Esophagus (tissue), 2 donors: ENCODE measurements at regions not wholly inside any gene's neighbourhood (a gene's known extent, or its start where the extent isn't known, plus 50 kb on each side); places are given as distances from the start of the nearest gene placed in this dataset.

Experiments used
- H3K27ac ChIP-seq, 2 donors: one replicate each; pipeline ENCODE4 v1.5.1; 2013; ENCODE audit warnings: low read depth in 2 of 2, mild to moderate bottlenecking in 2 of 2, inconsistent platforms in 1 of 2, low read length in 1 of 2, moderate library complexity in 1 of 2
- H3K27me3 ChIP-seq, 2 donors: one replicate each; pipeline ENCODE4 v1.6.1; 2013; ENCODE audit warnings: low read length in 2 of 2, control low read depth in 1 of 2, mild to moderate bottlenecking in 1 of 2; ENCODE audit not compliant: insufficient read depth in 2 of 2, control insufficient read depth in 1 of 2
- H3K36me3 ChIP-seq, 2 donors: one replicate each; pipeline ENCODE4 v1.6.1; 2013; ENCODE audit warnings: low read length in 1 of 2; ENCODE audit not compliant: control insufficient read depth in 2 of 2, insufficient read depth in 2 of 2
- H3K4me1 ChIP-seq, 2 donors: one replicate each; pipeline ENCODE4 v1.6.1; 2013; ENCODE audit warnings: low read length in 1 of 2; ENCODE audit not compliant: control insufficient read depth in 2 of 2, insufficient read depth in 2 of 2
- H3K4me3 ChIP-seq, 2 donors: one replicate each; pipeline ENCODE4 v1.5.1; 2013; ENCODE audit warnings: low read length in 2 of 2, mild to moderate bottlenecking in 2 of 2, low read depth in 1 of 2, moderate library complexity in 1 of 2
- H3K9me3 ChIP-seq, 2 donors: one replicate each; pipeline ENCODE4 v1.6.1; 2013; ENCODE audit warnings: mild to moderate bottlenecking in 2 of 2, low read depth in 1 of 2, low read length in 1 of 2, moderate library complexity in 1 of 2; ENCODE audit not compliant: control insufficient read depth in 2 of 2, insufficient read depth in 1 of 2
- WGBS, 2 donors: extraction: QIAGEN DNeasy Blood & Tissue Kit; methylation state at CpG; one replicate each; pipeline ENCODE4 v1.1.7; 2013; 5-methylcytosine and 5-hydroxymethylcytosine counted together
- donor health status: healthy with polysubstance abuse.
- donor health status: Bipolar disorder and iron deficiency.

- 82 to 87% methylated on average over 7 of the region's 7 CpGs for WGBS, 2 donors
- Histone ChIP-seq H3K4me3 (no peak overlapping the region), H3K9me3 (no peaks in the 10 kb centered on the region), H3K4me1 (no peaks in the 10 kb centered on the region), H3K27ac (no peak overlapping the region), H3K27me3 (no peaks in the 10 kb centered on the region), H3K36me3 (no peaks in the 10 kb centered on the region)
These were observed 136.8 kb downstream of the RHOU start for GRCh38 chr1:228872080-228872479.

GRCh38 chr1:228873709-228874108, 138.4 kb downstream of the RHOU start:
- H3K9me3 ChIP-seq = no peaks in the 10 kb centered on the region
- no peak overlapping the region for H3K4me3 ChIP-seq
- H3K36me3 ChIP-seq = no peaks in the 10 kb centered on the region
- H3K27ac ChIP-seq = no peak overlapping the region
- no peaks in the 10 kb centered on the region for H3K27me3 ChIP-seq
- no peaks in the 10 kb centered on the region for H3K4me1 ChIP-seq
- 65 to 80% methylated on average over 3 of the region's 3 CpGs for WGBS, 2 donors

GRCh38 chr1:228875741-228876140, 140.5 kb downstream of the RHOU start:
- WGBS, 2 donors = 80 to 99% methylated on average over 3 of the region's 3 CpGs
- no peak overlapping the region for H3K27ac ChIP-seq
- no peaks in the 10 kb centered on the region for H3K36me3 ChIP-seq
- no peak overlapping the region for H3K4me3 ChIP-seq
- H3K9me3 ChIP-seq = no peaks in the 10 kb centered on the region
- H3K4me1 ChIP-seq = no peaks in the 10 kb centered on the region
- H3K27me3 ChIP-seq = no peaks in the 10 kb centered on the region

- Histone ChIP-seq H3K9me3 (no peaks in the 10 kb centered on the region), H3K4me3 (no peak overlapping the region), H3K27ac (peak overlapping the region in 1 of 2 donors; percentile 19), H3K36me3 (no peaks in the 10 kb centered on the region), H3K27me3 (no peaks in the 10 kb centered on the region), H3K4me1 (no peaks in the 10 kb centered on the region)
- WGBS, 2 donors = 73 to 78% methylated on average over 4 of the region's 4 CpGs
These were observed 140.9 kb downstream of the RHOU start for GRCh38 chr1:228876187-228876586.

GRCh38 chr1:228879164-228879563, 143.9 kb downstream of the RHOU start:
- Histone ChIP-seq H3K4me3 (no peak overlapping the region), H3K4me1 (no peaks in the 10 kb centered on the region), H3K9me3 (peaks cover 0 to 2% of the 10 kb centered on the region in 2 donors), H3K36me3 (no peaks in the 10 kb centered on the region), H3K27me3 (no peaks in the 10 kb centered on the region), H3K27ac (no peak overlapping the region)
- WGBS, 2 donors = 92 to 95% methylated on average over 2 of the region's 2 CpGs

- H3K9me3 ChIP-seq = peaks cover 0 to 6% of the 10 kb centered on the region in 2 donors
- no peak overlapping the region for H3K4me3 ChIP-seq
- no peaks in the 10 kb centered on the region for H3K4me1 ChIP-seq
- WGBS, 2 donors = 80 to 86% methylated on average over 4 of the region's 4 CpGs
- H3K27me3 ChIP-seq = no peaks in the 10 kb centered on the region
- H3K36me3 ChIP-seq = no peaks in the 10 kb centered on the region
- no peak overlapping the region for H3K27ac ChIP-seq
These were observed 146.9 kb downstream of the RHOU start for GRCh38 chr1:228882041-228882770.

GRCh38 chr1:228882771-228883450, 147.6 kb downstream of the RHOU start:
- no peaks in the 10 kb centered on the region for H3K27me3 ChIP-seq
- peaks cover 0 to 6% of the 10 kb centered on the region in 2 donors for H3K9me3 ChIP-seq
- H3K27ac ChIP-seq = no peak overlapping the region
- H3K36me3 ChIP-seq = no peaks in the 10 kb centered on the region
- no peak overlapping the region for H3K4me3 ChIP-seq
- 90 to 91% methylated on average over 4 of the region's 4 CpGs for WGBS, 2 donors
- no peaks in the 10 kb centered on the region for H3K4me1 ChIP-seq

GRCh38 chr1:228883535-228883934, 148.3 kb downstream of the RHOU start:
- H3K27me3 ChIP-seq = no peaks in the 10 kb centered on the region
- no peaks in the 10 kb centered on the region for H3K4me1 ChIP-seq
- peaks cover 0 to 6% of the 10 kb centered on the region in 2 donors for H3K9me3 ChIP-seq
- no peak overlapping the region for H3K27ac ChIP-seq
- H3K36me3 ChIP-seq = no peaks in the 10 kb centered on the region
- H3K4me3 ChIP-seq = no peak overlapping the region
- WGBS, 2 donors = 91 to 92% methylated on average over 2 of the region's 2 CpGs

GRCh38 chr1:228884196-228884595, 148.9 kb downstream of the RHOU start:
- Histone ChIP-seq H3K36me3 (no peaks in the 10 kb centered on the region), H3K27ac (no peak overlapping the region), H3K4me3 (no peak overlapping the region), H3K4me1 (no peaks in the 10 kb centered on the region), H3K9me3 (peaks cover 0 to 6% of the 10 kb centered on the region in 2 donors), H3K27me3 (no peaks in the 10 kb centered on the region)
- 95 to 99% methylated on average over 5 of the region's 5 CpGs for WGBS, 2 donors
